GM12878 (cell line): ENCODE measurements at regions not wholly inside any gene's neighbourhood (a gene's known extent, or its start where the extent isn't known, plus 50 kb on each side); places are given as distances from the start of the nearest gene placed in this dataset.

Experiments used
- ATAC-seq: fragments of 200-7000 bp; cut with Tn5 transposase; 3 replicates; pipeline ENCODE4 v1.9.1; 2020; ENCODE audit warnings: mild to moderate bottlenecking, moderate library complexity
- BruUV-seq: library from RNA; stranded (reverse); fragments of 400-500 nt; replicated peaks from 2 replicates; lab custom pipeline; 2021; lab: Mats Ljungman, UMichigan
- CTCF ChIA-PET: fragments of 300-600 bp; sonication (Branson Sonifier 250); formaldehyde crosslinking; extraction: SDS; loops from one replicate; lab custom pipeline; 2021; ENCODE audit warnings: inconsistent platforms; lab: Yijun Ruan, JAX
- POLR2A ChIA-PET: fragments of 350-600 bp; formaldehyde crosslinking; extraction: SDS; loops from one replicate; lab custom pipeline; 2021; ENCODE audit warnings: inconsistent platforms; lab: Charles Lee
- RAD21 ChIA-PET: fragments of 300-600 bp; sonication (Branson Sonifier 250); formaldehyde crosslinking; loops from one replicate; lab custom pipeline; 2023; ENCODE audit warnings: antibody characterized with exemption; ENCODE audit not compliant: unreplicated experiment; lab: Charles Lee
- SMC1A ChIA-PET: fragments of 300-600 bp; sonication (Branson Sonifier 250); formaldehyde crosslinking; loops from one replicate; lab custom pipeline; 2023; ENCODE audit not compliant: unreplicated experiment, uncharacterized antibody; lab: Charles Lee
- DNase-seq: peaks from one replicate; pipeline ENCODE4 v3.0.0-alpha.2; 2011; ENCODE audit warnings: low read depth, low spot score
- FAIRE-seq: peaks from 3 replicates; lab custom pipeline; 2011; peaks lifted over from hg19 to GRCh38; lab: Jason Lieb, UNC
- H2AFZ ChIP-seq: 2 replicates; pipeline ENCODE4 v1.6.0; 2011; ENCODE audit warnings: low read depth, low read length, control low read depth; ENCODE audit not compliant: control insufficient read depth
- H3K27ac ChIP-seq: 2 replicates; pipeline ENCODE4 v1.5.1; 2011; ENCODE audit warnings: control low read depth; ENCODE audit not compliant: control insufficient read depth, insufficient read depth
- H3K27me3 ChIP-seq, 2 experiments: replicated peaks in 1 of 2; 2 replicates each; pipeline versions ENCODE4 v1.6.0 to v1.6.1; 2011; ENCODE audit warnings: low read length in 1 of 2; ENCODE audit not compliant: control insufficient read depth in 2 of 2, insufficient read depth in 2 of 2
- H3K36me3 ChIP-seq, 2 experiments: 2 replicates each; pipeline ENCODE4 v1.5.1; 2011; ENCODE audit warnings: low read length in 1 of 2; ENCODE audit not compliant: control insufficient read depth in 2 of 2, insufficient read depth in 2 of 2
- H3K4me1 ChIP-seq: 2 replicates; pipeline ENCODE4 v1.6.1; 2011; ENCODE audit warnings: mild to moderate bottlenecking, low read length, moderate library complexity, mixed read lengths; ENCODE audit not compliant: control insufficient read depth, insufficient read depth
- H3K4me2 ChIP-seq: 2 replicates; pipeline ENCODE4 v1.6.0; 2011; ENCODE audit warnings: control low read depth; ENCODE audit not compliant: control insufficient read depth, insufficient read depth
- H3K4me3 ChIP-seq: fragments of 200-600 bp; sonication (generic); 2 replicates; pipeline ENCODE4 v1.5.1; 2016
- H3K79me2 ChIP-seq: 2 replicates; pipeline ENCODE4 v1.6.0; 2011; ENCODE audit warnings: low read length; ENCODE audit not compliant: control insufficient read depth, insufficient read depth
- H3K9ac ChIP-seq: 2 replicates; pipeline ENCODE4 v1.8.0; 2011; ENCODE audit warnings: low read length, control low read depth, mixed read lengths; ENCODE audit not compliant: control insufficient read depth, insufficient read depth
- H3K9me3 ChIP-seq: replicated peaks from 3 replicates; pipeline ENCODE4 v1.5.1; 2011; ENCODE audit warnings: mild to moderate bottlenecking, low read length; ENCODE audit not compliant: control insufficient read depth, insufficient read depth
- H4K20me1 ChIP-seq: 2 replicates; pipeline ENCODE4 v1.6.0; 2011; ENCODE audit not compliant: control insufficient read depth, insufficient read depth
- CBX3 ChIP-seq: fragments of 200-600 bp; sonication (generic); IDR thresholded peaks from 2 replicates; pipeline ENCODE4 v1.6.1; 2016; ENCODE audit warnings: low read depth, borderline replicate concordance
- NBN ChIP-seq: fragments of 450-650 bp; IDR thresholded peaks from 2 replicates; pipeline ENCODE4 v1.6.1; 2016
- NFIC ChIP-seq: IDR thresholded peaks from 2 replicates; pipeline ENCODE4 v1.6.1; 2012; ENCODE audit warnings: low read depth, mild to moderate bottlenecking, inconsistent platforms, low read length, moderate library complexity
- NFYB ChIP-seq: IDR thresholded peaks from 2 replicates; pipeline ENCODE4 v1.6.1; 2011; ENCODE audit warnings: low read depth, mild to moderate bottlenecking, low read length, improper control_type of control experiment, moderate library complexity; ENCODE audit not compliant: insufficient read depth
- PAX8 ChIP-seq: fragments of 450-650 bp; IDR thresholded peaks from 2 replicates; pipeline ENCODE4 v1.6.1; 2017; ENCODE audit warnings: mild to moderate bottlenecking, moderate library complexity
- RFX5 ChIP-seq: IDR thresholded peaks from 2 replicates; pipeline ENCODE4 v1.6.1; 2011; ENCODE audit warnings: low read depth, low read length, improper control_type of control experiment
- SUZ12 ChIP-seq: fragments of 200-600 bp; sonication (generic); IDR thresholded peaks from one replicate; pipeline ENCODE4 v1.6.1; 2018; ENCODE audit warnings: antibody characterized with exemption, mild to moderate bottlenecking; ENCODE audit not compliant: unreplicated experiment
- ZNF217 ChIP-seq: fragments of 450-650 bp; IDR thresholded peaks from 2 replicates; pipeline ENCODE4 v1.6.1; 2017; ENCODE audit warnings: antibody characterized with exemption, mild to moderate bottlenecking
- in situ Hi-C: fragments of 300-500 bp; cut with MboI; formaldehyde crosslinking; loops from 9 replicates; pipeline ENCODE4 v1.14.3; 2018; ENCODE audit warnings: mixed read lengths
- intact Hi-C: fragments of 100-400 bp; cut with micrococcal nuclease; formaldehyde crosslinking; loops from one replicate; pipeline ENCODE4 v1.14.2; 2022; ENCODE audit not compliant: unreplicated experiment
- TF ChIP-seq, protein P1 (sequence below): IDR thresholded peaks from 2 replicates; pipeline ENCODE4 v1.6.1; 2012; ENCODE audit warnings: low read depth, low read length, improper control_type of control experiment
- TF ChIP-seq, protein P2 (sequence below): fragments of 450-650 bp; formaldehyde crosslinking; IDR thresholded peaks from 2 replicates; pipeline ENCODE4 v1.4.0; 2020; ENCODE audit warnings: mild to moderate bottlenecking, moderate library complexity

DNA sequence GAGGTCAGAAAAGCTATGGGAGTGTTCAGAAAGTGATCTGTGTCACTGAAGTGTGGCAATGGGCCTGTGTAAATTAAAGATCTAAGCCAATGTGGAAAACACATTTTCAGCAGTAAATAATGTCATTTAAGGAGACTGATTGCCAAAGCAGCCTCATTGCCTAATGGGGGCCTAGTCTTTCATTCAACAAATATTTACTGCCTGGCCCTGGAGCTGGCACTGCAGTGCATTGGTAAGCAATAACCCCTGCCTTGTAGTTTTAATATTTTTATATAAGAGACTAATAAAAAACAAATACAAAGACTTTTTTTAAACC lies 326.6 kb downstream of the BTG1 start:
- intact Hi-C loops = no loop called here

More for the DNA sequence above, 326.6 kb downstream of the BTG1 start:
- Histone ChIP-seq H3K36me3 (no peaks in the 10 kb centered on the region), H3K4me1 (no peaks in the 10 kb centered on the region), H3K79me2 (no peaks in the 10 kb centered on the region), H2AFZ (no peak overlapping the region), H3K9ac (no peak overlapping the region), H3K27me3 (no peaks in the 10 kb centered on the region), H4K20me1 (no peaks in the 10 kb centered on the region), H3K4me2 (no peak overlapping the region), H3K9me3 (no peaks in the 10 kb centered on the region), H3K27ac (no peak overlapping the region), H3K4me3 (no peak overlapping the region)
- in situ Hi-C loops = loop anchor here (10.0 kb wide), 1 partner anchor 596 kb away; no protein-coding TSS in a partner anchor
- ChIA-PET SMC1A (interaction anchor here (1.1 to 1.7 kb wide), 5 partner anchors 9 to 612 kb away, joined by 3 read pairs; no protein-coding TSS in a partner anchor), CTCF (interaction anchor here (0.9 to 1.9 kb wide), 2 partner anchors 8 to 789 kb away, joined by 3 to 19 read pairs; no protein-coding TSS in a partner anchor), RAD21 (no interaction called here), POLR2A (no interaction called here)
- TF ChIP-seq CBX3 (no peak), SUZ12 (no peak), NBN (no peak), PAX8 (no peak), NFYB (no peak), RFX5 (no peak), ZNF217 (no peak), NFIC (no peak)
- TF ChIP-seq, protein P1, sequence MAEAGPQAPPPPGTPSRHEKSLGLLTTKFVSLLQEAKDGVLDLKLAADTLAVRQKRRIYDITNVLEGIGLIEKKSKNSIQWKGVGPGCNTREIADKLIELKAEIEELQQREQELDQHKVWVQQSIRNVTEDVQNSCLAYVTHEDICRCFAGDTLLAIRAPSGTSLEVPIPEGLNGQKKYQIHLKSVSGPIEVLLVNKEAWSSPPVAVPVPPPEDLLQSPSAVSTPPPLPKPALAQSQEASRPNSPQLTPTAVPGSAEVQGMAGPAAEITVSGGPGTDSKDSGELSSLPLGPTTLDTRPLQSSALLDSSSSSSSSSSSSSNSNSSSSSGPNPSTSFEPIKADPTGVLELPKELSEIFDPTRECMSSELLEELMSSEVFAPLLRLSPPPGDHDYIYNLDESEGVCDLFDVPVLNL = no peak
- TF ChIP-seq, protein P2, sequence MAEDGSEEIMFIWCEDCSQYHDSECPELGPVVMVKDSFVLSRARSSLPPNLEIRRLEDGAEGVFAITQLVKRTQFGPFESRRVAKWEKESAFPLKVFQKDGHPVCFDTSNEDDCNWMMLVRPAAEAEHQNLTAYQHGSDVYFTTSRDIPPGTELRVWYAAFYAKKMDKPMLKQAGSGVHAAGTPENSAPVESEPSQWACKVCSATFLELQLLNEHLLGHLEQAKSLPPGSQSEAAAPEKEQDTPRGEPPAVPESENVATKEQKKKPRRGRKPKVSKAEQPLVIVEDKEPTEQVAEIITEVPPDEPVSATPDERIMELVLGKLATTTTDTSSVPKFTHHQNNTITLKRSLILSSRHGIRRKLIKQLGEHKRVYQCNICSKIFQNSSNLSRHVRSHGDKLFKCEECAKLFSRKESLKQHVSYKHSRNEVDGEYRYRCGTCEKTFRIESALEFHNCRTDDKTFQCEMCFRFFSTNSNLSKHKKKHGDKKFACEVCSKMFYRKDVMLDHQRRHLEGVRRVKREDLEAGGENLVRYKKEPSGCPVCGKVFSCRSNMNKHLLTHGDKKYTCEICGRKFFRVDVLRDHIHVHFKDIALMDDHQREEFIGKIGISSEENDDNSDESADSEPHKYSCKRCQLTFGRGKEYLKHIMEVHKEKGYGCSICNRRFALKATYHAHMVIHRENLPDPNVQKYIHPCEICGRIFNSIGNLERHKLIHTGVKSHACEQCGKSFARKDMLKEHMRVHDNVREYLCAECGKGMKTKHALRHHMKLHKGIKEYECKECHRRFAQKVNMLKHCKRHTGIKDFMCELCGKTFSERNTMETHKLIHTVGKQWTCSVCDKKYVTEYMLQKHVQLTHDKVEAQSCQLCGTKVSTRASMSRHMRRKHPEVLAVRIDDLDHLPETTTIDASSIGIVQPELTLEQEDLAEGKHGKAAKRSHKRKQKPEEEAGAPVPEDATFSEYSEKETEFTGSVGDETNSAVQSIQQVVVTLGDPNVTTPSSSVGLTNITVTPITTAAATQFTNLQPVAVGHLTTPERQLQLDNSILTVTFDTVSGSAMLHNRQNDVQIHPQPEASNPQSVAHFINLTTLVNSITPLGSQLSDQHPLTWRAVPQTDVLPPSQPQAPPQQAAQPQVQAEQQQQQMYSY (CRISPR knock-in tag) = no peak
- FAIRE-seq (no peak), DNase-seq (no peak), ATAC-seq (no peak)
- no TSS peak for BruUV-seq
